BJ (cell line): ENCODE measurements at regions not wholly inside any gene's neighbourhood (a gene's known extent, or its start where the extent isn't known, plus 50 kb on each side); places are given as distances from the start of the nearest gene placed in this dataset.

Experiments
- CTCF ChIA-PET: fragments of 350-600 bp; formaldehyde crosslinking; extraction: SDS; loops from one replicate; lab custom pipeline; 2021; ENCODE audit warnings: antibody characterized with exemption, inconsistent platforms; lab: Yijun Ruan, JAX
- POLR2A ChIA-PET: fragments of 300-600 bp; sonication (Branson Sonifier 250); formaldehyde crosslinking; extraction: SDS; loops from one replicate; lab custom pipeline; 2021; ENCODE audit warnings: antibody characterized with exemption; lab: Charles Lee
- DNase-seq: peaks from one replicate; pipeline ENCODE4 v3.0.0-alpha.2; 2011; ENCODE audit warnings: low read depth
- H3K27me3 ChIP-seq: 2 replicates; pipeline ENCODE4 v1.6.0; 2011; ENCODE audit warnings: low read length; ENCODE audit not compliant: control insufficient read depth, insufficient read depth
- H3K36me3 ChIP-seq: 2 replicates; pipeline ENCODE4 v1.5.1; 2011; ENCODE audit warnings: low read length; ENCODE audit not compliant: control insufficient read depth, insufficient read depth
- H3K4me3 ChIP-seq: 2 replicates; pipeline ENCODE4 v1.5.1; 2011; ENCODE audit warnings: low read depth, mild to moderate bottlenecking, control low read depth, low read length
- TF ChIP-seq, protein P1 (sequence below): IDR thresholded peaks from 2 replicates; pipeline ENCODE4 v1.5.1; 2011; ENCODE audit warnings: low read depth, mild to moderate bottlenecking, control low read depth, inconsistent platforms, low read length, moderate library complexity; ENCODE audit not compliant: insufficient read depth

DNA sequence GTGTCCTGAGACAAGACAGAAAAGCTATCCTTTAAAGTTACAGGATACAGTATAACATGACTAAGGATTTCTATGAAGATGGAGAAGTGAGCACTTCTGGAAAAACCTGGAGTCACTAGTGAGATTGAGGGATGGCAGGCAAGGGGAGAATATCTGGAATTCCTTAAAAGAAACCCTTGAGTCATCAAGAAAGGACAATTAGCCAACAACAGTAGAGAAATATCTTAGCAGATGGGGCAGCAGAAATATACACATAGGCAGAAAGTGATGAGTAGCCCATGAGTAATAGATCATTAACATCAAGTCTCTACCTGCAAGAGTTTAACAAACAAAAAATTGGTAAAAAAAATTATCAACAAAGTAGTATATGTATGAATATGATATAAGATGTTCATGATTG is 858.8 kb upstream of the FRG1 start:
- ChIA-PET CTCF (no interaction called here), POLR2A (no interaction called here)
- Histone ChIP-seq H3K36me3 (no peaks in the 10 kb centered on the region), H3K27me3 (no peaks in the 10 kb centered on the region), H3K4me3 (no peak overlapping the region)
- TF ChIP-seq, protein P1, sequence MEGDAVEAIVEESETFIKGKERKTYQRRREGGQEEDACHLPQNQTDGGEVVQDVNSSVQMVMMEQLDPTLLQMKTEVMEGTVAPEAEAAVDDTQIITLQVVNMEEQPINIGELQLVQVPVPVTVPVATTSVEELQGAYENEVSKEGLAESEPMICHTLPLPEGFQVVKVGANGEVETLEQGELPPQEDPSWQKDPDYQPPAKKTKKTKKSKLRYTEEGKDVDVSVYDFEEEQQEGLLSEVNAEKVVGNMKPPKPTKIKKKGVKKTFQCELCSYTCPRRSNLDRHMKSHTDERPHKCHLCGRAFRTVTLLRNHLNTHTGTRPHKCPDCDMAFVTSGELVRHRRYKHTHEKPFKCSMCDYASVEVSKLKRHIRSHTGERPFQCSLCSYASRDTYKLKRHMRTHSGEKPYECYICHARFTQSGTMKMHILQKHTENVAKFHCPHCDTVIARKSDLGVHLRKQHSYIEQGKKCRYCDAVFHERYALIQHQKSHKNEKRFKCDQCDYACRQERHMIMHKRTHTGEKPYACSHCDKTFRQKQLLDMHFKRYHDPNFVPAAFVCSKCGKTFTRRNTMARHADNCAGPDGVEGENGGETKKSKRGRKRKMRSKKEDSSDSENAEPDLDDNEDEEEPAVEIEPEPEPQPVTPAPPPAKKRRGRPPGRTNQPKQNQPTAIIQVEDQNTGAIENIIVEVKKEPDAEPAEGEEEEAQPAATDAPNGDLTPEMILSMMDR, result no peak
- no peak for DNase-seq

GRCh38 chr4:189083769-189084168 is 856.9 kb upstream of the FRG1 start:
- ChIA-PET POLR2A (no interaction called here), CTCF (no interaction called here)
- no peak for DNase-seq
- Histone ChIP-seq H3K4me3 (no peak overlapping the region), H3K36me3 (no peaks in the 10 kb centered on the region), H3K27me3 (no peaks in the 10 kb centered on the region)
- TF ChIP-seq, protein P1, result no peak

GRCh38 chr4:189084671-189085070 is 856.0 kb upstream of the FRG1 start:
- TF ChIP-seq, protein P1, result no peak
- ChIA-PET POLR2A (no interaction called here), CTCF (no interaction called here)
- DNase-seq, result no peak
- no peaks in the 10 kb centered on the region for H3K27me3 ChIP-seq
- no peak overlapping the region for H3K4me3 ChIP-seq
- H3K36me3 ChIP-seq, result no peaks in the 10 kb centered on the region

GRCh38 chr4:189087971-189088370 is 852.7 kb upstream of the FRG1 start:
- CTCF ChIA-PET, result interaction anchor here (1.0 kb wide), 1 partner anchor 14 kb away, joined by 3 read pairs; no protein-coding TSS in a partner anchor

GRCh38 chr4:189088780-189089179 is 851.9 kb upstream of the FRG1 start:
- TF ChIP-seq, protein P1, result no peak
- CTCF ChIA-PET, result interaction anchor here (1.0 kb wide), 1 partner anchor 15 kb away, joined by 3 read pairs; no protein-coding TSS in a partner anchor
- POLR2A ChIA-PET, result no interaction called here

More at GRCh38 chr4:189087971-189088370, 852.7 kb upstream of the FRG1 start:
- DNase-seq, result no peak
- TF ChIP-seq, protein P1, result no peak
- H3K36me3 ChIP-seq, result no peaks in the 10 kb centered on the region
- POLR2A ChIA-PET, result no interaction called here
- no peak overlapping the region for H3K4me3 ChIP-seq
- no peaks in the 10 kb centered on the region for H3K27me3 ChIP-seq

More at GRCh38 chr4:189088780-189089179, 851.9 kb upstream of the FRG1 start:
- H3K27me3 ChIP-seq, result no peaks in the 10 kb centered on the region
- no peak for DNase-seq
- H3K36me3 ChIP-seq, result no peaks in the 10 kb centered on the region
- no peak overlapping the region for H3K4me3 ChIP-seq
